Activated CD4-positive, alpha-beta T cell treated with anti-CD3 and anti-CD28 coated beads, Interleukin-10, Interleukin-2, amounts not matched to agents 100 ng/mL and 50 ng/mL, durations not matched to agents 16 hours and 8 hours (primary cell): ENCODE measurements at regions not wholly inside any gene's neighbourhood (a gene's known extent, or its start where the extent isn't known, plus 50 kb on each side); places are given as distances from the start of the nearest gene placed in this dataset.
A peak's percentile ranks its signal among the peaks of the same experiment; 100 is the strongest.

ENCODE experiments used
- DNase-seq: peaks from one replicate; pipeline ENCODE4 v3.0.0-alpha.2; 2020

DNA sequence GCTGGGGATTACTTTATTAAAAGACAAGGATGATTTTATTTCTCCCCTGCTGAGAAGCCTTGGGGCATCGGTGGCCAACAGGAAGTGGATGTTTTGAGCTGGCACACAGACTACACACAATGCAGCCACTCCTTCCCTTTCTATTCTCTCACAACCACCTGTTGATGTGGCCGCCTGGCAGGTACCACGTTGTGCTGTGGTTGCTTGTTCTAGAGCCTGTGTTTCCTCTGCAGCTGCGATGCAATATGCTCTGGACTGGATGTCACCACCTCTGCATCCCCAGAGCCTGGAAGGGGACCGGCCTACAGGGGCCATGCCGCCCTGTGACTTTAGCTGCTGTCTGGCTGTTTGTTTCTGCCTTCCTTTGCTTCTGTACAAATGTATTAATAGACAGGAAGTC lies 195.7 kb upstream of the CELF2 start:
- DNase-seq = no peak

DNA sequence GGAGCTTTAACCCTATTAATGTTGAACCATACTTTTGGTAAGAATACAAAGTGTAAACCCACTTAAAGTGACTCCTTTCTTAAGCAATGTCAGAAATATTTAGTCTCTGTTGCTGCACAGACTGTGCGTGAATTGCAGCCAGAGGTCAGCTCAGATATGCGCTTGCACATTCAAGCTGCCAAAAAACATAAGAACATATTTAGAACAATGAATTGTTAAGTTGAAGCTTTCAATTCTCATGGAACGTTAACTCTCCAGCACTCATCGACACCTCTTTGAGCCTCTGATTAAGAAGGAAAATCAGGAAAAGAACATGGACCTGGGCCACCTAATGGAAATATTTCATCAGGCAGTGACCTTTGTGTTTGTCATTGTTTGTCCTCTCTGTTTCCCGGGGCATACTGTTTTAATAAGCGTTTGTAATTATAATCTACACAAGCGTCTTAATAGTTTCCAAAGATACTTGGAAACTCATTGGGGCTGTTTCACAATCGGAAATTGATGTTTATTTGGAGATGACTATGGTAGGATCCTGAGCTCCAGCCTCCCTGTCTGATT lies 193.0 kb upstream of the CELF2 start:
- no peak for DNase-seq

DNA sequence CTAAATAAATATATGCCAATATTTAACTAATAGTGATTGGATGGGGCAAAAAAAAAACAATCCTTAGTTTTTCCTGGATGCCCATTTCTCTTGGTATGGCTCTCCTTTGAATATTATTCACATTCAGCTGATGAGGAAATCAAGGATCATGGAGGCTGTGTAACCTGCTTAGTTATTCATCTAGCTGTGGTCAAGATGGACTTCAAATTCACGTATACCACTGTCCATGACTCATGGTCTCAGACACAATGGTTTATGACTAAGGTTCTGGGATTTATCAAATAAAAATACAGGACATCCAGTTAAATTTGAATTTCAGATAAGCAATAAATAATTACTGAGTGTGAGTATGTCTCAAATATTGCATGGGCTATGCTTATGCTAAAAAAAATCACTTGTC lies 191.5 kb upstream of the CELF2 start:
- DNase-seq = no peak

DNA sequence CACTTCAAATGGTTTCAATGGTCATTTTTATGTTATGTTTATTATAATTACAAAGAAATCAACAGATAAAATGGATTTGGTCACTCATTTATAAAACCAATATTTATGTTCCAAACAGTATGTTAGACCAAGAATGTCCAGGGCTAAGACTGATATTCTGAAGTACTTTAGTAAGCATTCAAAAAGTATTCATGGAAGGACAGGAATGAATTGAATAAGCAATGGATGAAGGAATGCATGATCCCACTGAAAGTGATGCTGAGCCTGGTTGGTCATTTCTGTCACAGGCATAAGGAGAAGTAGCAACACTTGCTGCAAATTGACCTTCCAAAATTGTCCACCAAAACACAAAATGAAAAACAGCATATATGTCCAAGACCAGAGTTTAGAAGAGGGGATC lies 189.0 kb upstream of the CELF2 start:
- DNase-seq = no peak

DNA sequence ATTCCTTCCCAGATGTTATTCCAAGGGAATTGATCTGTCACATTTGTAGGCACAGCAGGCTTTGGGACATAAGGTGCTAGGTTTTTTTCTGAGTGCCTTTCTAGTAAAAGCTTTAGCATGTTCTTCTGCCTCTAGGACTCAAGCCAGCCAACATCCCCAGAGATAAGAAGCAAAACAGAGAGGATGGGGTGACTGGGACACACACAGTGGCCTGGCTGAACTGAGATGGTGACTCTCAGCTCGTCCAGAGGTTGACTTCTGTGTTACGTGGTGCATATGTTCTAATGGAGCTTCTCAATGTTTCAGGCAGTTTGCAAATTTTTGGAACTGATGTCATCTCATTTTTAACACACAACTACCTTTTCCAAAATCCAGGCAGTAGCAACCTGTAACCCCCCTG lies 188.1 kb upstream of the CELF2 start:
- no peak for DNase-seq

DNA sequence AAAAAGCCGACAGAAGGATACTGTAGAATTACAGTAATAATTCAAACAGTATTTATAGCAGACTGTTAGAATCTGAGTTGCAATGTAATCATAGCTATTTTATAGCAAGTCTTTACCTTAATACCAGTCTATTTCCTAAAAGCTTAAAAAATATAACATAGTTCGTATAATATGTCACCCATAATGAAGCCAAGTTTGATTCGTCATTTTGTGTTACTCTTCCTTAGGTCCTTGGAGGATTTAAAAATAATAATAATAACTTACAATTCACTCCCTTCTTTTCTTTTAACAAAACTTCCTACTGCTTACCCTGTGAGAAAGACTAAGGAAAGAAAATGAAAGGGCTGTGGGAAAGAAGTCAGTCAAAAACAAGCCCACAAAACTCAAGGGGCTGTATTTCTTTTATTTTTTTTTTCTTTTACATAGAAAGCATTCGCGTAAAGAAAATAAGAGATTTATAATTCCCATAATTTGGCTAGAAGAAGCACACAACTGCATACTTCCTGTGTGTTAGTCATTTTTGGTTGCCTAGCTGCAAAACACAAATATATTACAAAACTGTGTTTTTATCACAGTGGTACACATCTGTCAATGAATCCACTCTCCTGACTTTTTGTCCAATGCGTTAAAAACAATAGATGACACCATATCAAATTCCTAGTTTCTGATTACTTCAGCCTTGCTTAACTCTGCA lies 187.2 kb upstream of the CELF2 start:
- DNase-seq = no peak

DNA sequence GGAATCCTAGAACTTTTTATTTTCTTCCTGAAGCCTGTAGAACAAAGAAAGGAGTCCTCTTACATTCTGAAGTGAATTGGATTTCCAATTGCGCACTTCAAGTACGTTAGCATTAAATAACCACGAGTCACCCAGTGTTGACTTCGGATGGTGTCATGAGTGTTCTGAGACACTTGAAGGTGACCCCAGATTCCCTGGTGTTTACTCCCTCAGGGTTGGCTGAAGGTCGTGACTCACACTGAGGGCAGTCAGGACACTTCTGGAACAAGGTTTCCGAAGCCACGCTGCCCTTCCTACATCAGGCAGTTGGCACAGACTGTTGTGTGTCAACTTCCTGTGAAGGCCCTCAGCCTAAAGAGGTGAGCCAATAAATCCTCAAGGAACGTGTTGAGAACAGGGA lies 186.6 kb upstream of the CELF2 start:
- no peak for DNase-seq

DNA sequence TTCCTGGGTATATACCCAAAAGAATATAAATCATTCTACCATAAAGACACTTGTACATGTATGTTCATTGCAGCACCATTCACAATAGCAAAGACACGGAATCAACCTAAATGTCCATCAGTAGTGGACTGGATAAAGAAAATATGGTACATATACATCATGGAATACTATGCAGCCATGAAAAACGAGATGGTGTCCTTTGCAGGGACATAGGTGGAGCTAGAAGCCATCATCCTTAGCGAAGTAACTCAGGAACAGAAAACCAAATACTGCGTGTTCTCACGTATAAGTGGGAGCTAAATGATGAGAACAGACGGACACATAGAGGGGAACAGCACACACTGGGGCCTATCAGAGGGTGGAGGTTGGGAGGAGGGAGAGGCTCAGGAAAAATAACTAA lies 183.7 kb upstream of the CELF2 start:
- no peak for DNase-seq

DNA sequence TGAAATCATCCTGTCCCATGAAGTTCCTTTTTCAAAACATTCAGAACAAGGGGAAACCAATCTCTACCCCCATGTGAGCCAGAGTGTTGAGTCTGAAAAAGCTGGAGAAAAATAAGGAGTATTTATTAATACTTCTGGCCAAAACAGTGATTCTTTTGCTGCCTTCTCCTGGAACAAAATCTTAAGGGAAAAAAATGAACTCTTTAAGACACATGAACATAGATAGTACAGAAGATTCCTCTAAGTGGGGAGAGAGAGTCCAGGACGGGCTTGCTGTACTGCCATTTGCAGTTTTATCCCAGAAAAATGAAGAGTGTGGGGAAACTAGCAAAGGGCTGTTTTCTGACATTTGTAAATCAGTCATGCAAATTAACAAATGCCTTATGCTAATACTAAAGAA lies 173.4 kb upstream of the CELF2 start:
- DNase-seq = no peak

DNA sequence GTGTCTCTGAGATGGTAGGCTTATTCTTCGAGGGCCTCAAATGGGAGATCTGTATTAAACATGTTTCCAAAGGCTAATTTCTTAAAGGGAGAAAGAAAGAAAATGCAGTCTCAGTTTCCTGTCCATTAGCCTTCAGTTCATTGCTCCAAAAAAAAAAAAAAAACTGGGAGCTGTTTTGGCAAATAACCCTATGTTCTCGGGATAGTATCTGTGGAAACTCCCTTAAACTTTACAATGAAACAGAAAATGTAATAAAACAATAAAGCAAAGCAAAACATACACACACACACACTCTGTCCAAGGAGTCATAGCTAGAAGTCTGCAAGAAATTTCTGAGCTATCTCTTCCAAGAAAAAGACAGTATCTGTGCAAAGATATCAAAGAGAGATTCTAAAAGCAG lies 172.5 kb upstream of the CELF2 start:
- DNase-seq = no peak

DNA sequence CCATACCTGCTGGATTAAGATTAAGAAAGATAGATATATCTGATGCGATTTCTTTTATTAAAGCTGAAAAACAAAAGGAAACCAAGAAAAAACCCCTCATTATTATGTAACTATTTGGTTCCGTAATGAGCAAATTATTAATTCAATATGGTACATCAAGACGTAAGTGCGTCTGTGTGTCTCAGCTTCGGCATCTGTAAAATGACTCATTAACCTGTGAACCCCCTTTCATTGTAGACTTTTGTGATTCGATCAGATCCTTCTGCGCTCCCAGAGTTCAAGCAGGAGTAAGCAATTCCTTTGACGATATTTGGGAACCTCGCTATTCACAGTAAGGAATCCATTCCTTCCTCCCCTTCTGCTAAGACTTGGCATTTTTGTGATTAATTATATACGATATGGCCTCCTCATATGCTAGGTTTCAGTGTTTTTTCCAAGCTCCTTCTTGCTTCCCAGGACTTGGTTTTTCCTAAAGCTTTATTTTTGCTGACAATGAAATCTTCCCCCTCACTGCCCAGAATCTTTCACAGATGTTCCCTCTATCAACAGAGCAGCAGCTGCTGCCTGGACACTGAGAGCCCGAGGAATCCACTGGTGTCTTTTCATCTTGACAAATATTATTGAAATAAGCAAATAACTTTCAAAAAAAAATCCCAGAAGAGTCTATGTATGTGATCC lies 171.7 kb upstream of the CELF2 start:
- DNase-seq = no peak

DNA sequence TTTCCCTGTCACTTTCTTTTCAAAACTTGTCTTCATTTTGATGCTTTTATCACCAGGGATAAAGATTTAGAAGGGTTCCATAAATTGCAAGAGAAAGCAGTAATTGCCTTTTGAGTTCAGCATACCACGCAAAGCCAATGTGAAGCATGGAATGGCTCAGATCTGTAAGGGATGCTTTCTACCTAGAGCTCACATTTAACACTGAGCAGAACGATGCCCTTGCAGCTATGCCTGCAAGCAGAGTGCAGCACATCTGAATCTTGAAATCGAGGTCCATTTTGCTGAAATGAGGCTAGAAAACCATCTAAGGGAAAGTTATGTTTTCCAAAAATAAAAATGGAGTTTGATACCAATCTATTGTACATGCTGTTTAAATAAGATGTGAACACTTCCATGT lies 171.2 kb upstream of the CELF2 start:
- DNase-seq = no peak

DNA sequence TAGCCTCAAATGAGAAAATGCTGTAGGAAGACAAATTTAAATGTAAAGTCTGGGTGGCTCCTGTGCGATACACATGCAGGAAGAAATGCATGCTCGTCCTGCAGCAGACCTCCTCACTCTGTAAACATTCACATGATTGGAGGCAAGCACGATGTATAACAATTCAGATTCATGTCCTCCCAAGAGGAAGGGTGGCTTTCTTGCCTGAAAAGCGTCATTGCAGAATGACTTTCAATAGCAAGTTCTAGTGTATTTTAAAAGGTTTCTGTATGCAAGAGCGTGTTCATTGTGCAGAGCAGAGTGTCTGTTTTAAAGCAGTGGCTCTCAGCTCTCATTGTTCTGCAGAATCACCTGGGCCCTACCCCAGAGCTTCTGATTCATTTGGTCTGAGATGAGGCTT lies 170.3 kb upstream of the CELF2 start:
- no peak for DNase-seq

DNA sequence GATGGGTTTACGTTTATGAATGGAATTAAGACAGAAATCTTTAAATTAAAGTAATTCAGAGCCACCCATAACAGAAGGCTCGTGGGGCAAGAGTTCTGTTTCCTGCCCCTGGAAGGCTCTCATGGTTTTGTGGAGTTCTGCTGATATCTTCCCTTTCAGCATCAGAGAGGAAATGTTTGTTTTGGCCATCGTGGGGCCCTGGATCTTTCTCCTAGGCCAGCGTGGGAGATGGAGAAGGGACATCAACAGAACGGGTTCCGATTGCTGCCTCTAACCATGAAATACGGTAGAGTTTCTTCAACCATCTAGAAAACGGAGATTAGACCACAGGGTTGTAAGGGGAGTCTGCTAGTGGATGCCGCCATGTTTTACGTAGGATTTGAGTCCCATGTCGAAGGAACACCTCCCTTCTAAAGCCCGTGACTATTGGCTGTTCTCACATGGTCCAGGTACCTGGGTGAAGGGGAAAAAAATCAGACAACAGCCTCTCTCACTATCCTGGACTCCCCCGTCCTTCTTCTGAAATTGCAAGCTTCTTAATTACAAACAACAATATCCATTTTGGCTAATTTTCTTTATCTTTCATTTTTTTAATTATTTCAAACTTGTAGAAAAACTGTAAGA lies 169.1 kb upstream of the CELF2 start:
- no peak for DNase-seq

DNA sequence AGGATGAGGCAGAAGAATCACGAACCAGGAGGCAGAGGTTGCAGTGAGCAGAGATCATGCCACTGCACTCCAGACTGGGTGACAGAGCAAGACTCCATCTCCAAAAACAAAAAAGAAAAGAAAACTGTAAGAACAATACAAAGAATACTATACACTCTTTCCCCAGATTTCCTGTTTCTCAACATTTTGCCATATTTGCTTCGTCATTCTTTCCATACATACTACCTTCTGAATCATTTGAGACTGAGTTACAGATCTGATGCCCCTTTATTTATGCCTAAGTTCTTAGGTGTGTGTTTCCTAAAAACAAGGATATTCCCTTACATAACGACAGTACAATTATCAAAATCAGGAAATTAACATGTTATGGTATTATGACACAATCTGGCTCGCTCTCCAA lies 168.4 kb upstream of the CELF2 start:
- DNase-seq = no peak

DNA sequence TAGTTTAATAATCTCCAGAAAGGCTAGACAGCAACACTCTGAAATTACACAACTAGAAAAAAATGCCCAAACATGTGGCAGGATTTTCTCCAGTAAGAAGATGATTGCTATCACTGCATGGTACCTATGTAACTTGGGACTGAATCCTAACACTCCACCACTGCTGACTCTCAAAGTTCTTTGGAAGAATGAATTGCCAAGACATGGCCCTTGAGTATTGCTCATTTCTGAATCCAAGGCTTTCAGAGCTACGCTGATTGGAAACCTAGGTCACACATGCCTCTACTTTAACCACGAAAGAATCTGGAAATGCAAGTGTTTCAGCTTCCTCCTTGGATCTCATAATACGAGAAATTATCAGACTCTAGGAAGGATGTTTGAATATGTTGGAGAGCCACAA lies 167.5 kb upstream of the CELF2 start:
- DNase-seq = no peak

DNA sequence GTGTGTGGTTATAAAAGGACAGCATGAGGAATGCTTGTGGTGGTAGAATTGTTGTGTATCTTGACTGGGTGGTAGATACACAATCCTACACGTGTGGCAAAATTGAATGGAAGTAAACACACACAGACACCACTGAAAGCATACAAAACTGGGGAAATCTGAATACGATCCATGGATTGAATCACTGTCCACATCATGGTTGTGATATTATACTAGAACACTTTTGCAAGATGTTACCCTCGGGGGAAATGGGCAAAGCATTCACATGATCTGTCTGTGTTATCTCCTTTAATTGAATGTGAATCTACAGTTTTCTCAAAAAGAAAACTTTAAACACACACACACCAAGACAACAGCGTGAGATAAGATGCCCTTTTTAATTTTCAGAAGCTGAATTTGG lies 165.2 kb upstream of the CELF2 start:
- no peak for DNase-seq

DNA sequence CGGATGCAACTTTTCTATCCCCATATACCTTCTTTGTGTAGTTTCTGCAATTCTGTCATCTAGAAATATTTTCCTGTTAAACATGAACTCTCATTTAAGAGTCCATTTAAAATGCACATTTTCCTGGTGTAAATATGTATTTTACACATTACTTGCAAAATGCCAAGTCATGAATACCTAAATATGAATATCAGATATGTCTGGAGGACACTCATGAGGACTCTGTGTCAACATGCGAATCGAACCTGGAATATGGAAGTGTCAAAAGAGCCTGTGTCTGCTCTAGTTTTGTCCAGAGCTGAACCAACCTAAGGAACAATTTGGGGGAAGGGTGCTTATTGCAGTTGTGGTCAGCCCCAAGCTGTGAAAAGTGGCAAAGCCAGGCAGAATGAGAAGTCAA lies 163.7 kb upstream of the CELF2 start:
- no peak for DNase-seq

DNA sequence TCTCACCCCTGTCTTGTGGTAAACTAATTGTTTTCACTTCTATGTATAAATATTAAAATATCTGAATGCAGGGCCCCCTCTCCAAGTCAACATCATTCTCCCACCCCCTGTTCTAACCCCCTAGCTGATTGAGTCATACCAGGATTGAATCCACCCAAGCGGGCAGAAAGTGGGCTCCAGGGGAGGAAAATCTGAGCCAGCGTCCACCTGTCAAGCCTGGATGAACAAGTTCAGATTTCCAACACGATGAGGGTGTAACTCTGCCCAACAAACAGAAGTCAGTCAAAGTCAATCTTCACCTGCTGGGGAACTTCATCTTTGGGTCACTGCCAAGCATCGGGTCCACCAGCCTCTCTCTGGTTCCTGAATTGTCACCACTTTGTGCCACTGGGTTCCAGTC lies 162.9 kb upstream of the CELF2 start:
- DNase-seq = no peak

DNA sequence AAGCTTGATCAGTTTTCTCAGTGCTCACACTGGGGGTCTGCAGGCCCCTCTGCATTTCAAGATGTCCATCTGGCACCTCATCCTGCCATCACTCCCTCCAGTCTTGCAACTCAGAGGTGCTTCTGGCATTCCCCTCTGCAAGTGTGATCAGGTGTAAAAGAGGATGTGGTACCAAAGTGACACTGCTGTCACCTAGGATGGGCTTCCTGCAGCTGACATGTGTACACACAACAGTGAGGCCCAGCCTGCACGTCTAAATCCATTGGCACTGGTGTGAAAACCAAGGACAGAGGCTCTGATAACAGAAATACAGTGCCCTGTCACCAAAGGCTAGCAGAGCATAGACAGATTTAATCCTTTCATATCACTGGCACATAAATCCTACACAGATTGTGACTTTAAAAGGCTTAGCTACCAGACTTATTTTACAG lies 162.5 kb upstream of the CELF2 start:
- peak; percentile 1 for DNase-seq

DNA sequence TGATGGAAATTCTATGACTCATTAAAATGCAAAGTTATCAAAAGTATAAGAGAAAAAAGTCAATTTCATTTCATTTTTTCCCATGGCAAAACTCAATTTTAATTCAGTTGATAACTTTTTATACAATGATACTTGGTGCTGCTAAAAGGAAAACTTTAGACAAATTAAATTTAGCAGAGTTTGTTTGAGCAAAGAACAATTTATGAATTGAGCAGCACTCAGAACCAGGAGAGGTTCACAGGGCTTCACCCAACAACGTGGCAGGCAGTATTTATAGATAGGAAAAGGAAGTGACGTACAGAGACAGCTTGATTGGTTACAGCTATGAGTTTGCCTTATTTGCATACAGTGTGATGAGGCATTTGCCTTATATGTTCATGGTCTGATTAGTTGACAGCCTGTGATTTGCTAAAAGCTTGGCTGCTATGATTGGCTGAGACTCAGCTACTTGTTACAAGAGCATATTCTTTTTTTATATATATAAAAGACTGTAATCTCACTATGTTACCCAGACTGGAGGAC lies 157.2 kb upstream of the CELF2 start:
- no peak for DNase-seq

DNA sequence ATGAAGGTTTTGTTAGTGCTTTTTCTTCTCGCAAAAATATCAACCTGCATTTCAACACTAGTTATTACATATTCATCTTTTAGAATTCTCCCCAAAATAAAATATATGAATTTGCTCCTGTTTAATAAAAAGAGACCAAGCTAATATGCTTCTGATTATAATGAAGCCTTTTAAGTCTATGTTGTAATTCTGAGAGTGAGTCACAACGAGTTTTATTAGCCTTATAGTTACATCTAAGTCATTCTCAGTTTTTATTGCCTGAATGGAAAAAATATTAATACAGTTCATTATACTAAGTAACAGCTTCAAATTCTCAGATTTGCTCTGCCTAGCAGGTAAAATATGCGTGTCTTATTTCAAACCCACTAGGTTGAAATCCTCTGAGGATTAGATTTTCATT lies 152.4 kb upstream of the CELF2 start:
- no peak for DNase-seq

DNA sequence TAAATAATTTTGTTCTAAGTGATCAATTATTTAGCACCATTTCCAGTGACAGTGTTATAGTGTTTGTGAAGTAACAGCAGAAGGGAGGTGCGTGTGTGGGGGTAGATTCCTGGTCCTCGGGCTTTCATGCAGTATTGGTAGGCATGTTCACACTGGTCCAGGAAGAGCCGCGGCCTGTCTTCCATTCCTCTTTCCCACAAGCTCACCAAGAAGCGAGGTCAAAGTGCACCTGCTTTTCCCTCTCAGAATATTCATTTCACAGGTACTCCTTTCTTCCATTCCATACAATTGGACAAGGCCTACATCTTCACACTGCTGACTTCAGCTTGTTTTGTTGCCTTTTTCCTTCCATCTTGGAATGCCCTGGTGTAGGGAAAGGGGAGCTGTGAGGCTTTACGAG lies 151.8 kb upstream of the CELF2 start:
- DNase-seq = no peak

DNA sequence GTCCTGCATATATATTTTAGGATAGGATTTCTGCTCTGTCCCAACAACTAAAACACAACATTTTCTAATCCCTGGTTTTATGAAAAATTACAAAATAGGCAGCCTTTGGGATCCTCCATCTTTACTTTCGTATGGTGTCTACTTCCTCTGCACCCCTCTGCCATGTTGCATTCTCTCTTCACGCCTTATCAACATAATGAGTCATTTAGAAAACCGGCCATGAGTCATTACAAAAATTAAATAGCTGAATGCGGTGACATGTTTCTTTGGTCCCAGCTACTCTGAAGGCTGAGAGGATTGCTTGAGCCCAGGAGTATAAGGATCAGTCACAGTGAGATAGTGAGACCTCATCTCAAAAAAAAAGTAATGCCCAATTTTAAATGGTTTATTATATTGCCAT lies 148.1 kb upstream of the CELF2 start:
- peak; percentile 83 for DNase-seq
